Liver (tissue), 7 donors: ENCODE measurements at regions not wholly inside any gene's neighbourhood (a gene's known extent, or its start where the extent isn't known, plus 50 kb on each side); places are given as distances from the start of the nearest gene placed in this dataset.

ENCODE experiments used
- DNase-seq: peaks from one replicate; pipeline ENCODE4 v3.0.0-alpha.2; 2017; ENCODE audit warnings: low spot score
- H3K27ac ChIP-seq, 2 donors: one replicate each; pipeline ENCODE4 v1.7.0; 2013; ENCODE audit warnings: inconsistent platforms in 2 of 2, low read length in 2 of 2, control low read depth in 1 of 2, low read depth in 1 of 2, mild to moderate bottlenecking in 1 of 2
- H3K27me3 ChIP-seq, 4 donors: one replicate each; pipeline versions ENCODE4 v1.6.1 to v1.7.0; 2013; ENCODE audit warnings: low read length in 3 of 4, inconsistent platforms in 1 of 4, mild to moderate bottlenecking in 1 of 4, moderate library complexity in 1 of 4; ENCODE audit not compliant: control insufficient read depth in 4 of 4, insufficient read depth in 4 of 4
- H3K36me3 ChIP-seq, 4 donors: one replicate each; pipeline versions ENCODE4 v1.6.1 to v1.7.0; 2013; ENCODE audit warnings: low read length in 3 of 4, mild to moderate bottlenecking in 3 of 4, low read depth in 1 of 4, moderate library complexity in 1 of 4; ENCODE audit not compliant: control insufficient read depth in 4 of 4, insufficient read depth in 3 of 4
- H3K4me1 ChIP-seq, 4 donors: one replicate each; pipeline versions ENCODE4 v1.6.1 to v1.7.0; 2013; ENCODE audit warnings: low read length in 3 of 4, mild to moderate bottlenecking in 3 of 4, moderate library complexity in 1 of 4; ENCODE audit not compliant: control insufficient read depth in 4 of 4, insufficient read depth in 4 of 4
- H3K4me3 ChIP-seq, 3 donors: one replicate each; pipeline versions ENCODE4 v1.6.1 to v1.7.0; 2013; ENCODE audit warnings: low read length in 3 of 3, control low read depth in 1 of 3, low read depth in 1 of 3, mild to moderate bottlenecking in 1 of 3
- H3K9ac ChIP-seq, 2 donors: one replicate each; pipeline ENCODE4 v1.7.0; 2013; ENCODE audit warnings: low read length in 2 of 2, mild to moderate bottlenecking in 2 of 2, moderate library complexity in 2 of 2, control low read depth in 1 of 2, low read depth in 1 of 2
- H3K9me3 ChIP-seq, 4 donors: one replicate each; pipeline versions ENCODE4 v1.6.1 to v1.7.0; 2013; ENCODE audit warnings: low read length in 3 of 4; ENCODE audit not compliant: control insufficient read depth in 4 of 4
- ATF3 ChIP-seq: IDR thresholded peaks from 2 replicates; pipeline ENCODE4 v1.6.1; 2016; ENCODE audit warnings: antibody characterized with exemption
- EGR1 ChIP-seq, 2 donors: IDR thresholded peaks; 2 replicates each; pipeline ENCODE4 v1.6.1; 2016 to 2018; ENCODE audit warnings: antibody characterized with exemption in 2 of 2, low read depth in 2 of 2
- FOXA1 ChIP-seq: IDR thresholded peaks from 2 replicates; pipeline ENCODE4 v1.6.1; 2016; ENCODE audit warnings: antibody characterized with exemption
- FOXA2 ChIP-seq: IDR thresholded peaks from 2 replicates; pipeline ENCODE4 v1.6.1; 2016; ENCODE audit warnings: antibody characterized with exemption
- GABPA ChIP-seq, 2 donors: IDR thresholded peaks in 1 of 2; conservative IDR thresholded peaks in 1 of 2; 2 replicates each; pipeline ENCODE4 v1.6.1; 2016; ENCODE audit warnings: antibody characterized with exemption in 2 of 2, mild to moderate bottlenecking in 1 of 2, moderate library complexity in 1 of 2
- HNF4A ChIP-seq, 2 donors: conservative IDR thresholded peaks; 2 replicates each; pipeline ENCODE4 v1.6.1; 2016; ENCODE audit warnings: antibody characterized with exemption in 2 of 2, mild to moderate bottlenecking in 2 of 2
- HNF4G ChIP-seq: IDR thresholded peaks from 2 replicates; pipeline ENCODE4 v1.6.1; 2016; ENCODE audit warnings: antibody characterized with exemption
- JUND ChIP-seq, 2 donors: IDR thresholded peaks; 2 replicates each; pipeline ENCODE4 v1.6.1; 2016; ENCODE audit warnings: antibody characterized with exemption in 2 of 2
- MAX ChIP-seq: IDR thresholded peaks from 2 replicates; pipeline ENCODE4 v1.6.1; 2016; ENCODE audit warnings: antibody characterized with exemption
- NR2F2 ChIP-seq: IDR thresholded peaks from 2 replicates; pipeline ENCODE4 v1.6.1; 2016; ENCODE audit warnings: antibody characterized with exemption
- RAD21 ChIP-seq, 2 donors: IDR thresholded peaks; 2 replicates each; pipeline ENCODE4 v1.6.1; 2016; ENCODE audit warnings: antibody characterized with exemption in 2 of 2, mild to moderate bottlenecking in 2 of 2
- RXRA ChIP-seq, 2 donors: IDR thresholded peaks; 2 replicates each; pipeline ENCODE4 v1.6.1; 2017 to 2018; ENCODE audit warnings: antibody characterized with exemption in 2 of 2, mild to moderate bottlenecking in 1 of 2
- SP1 ChIP-seq: IDR thresholded peaks from 2 replicates; pipeline ENCODE4 v1.6.1; 2018; ENCODE audit warnings: antibody characterized with exemption, mild to moderate bottlenecking
- YY1 ChIP-seq: IDR thresholded peaks from 2 replicates; pipeline ENCODE4 v1.6.1; 2016; ENCODE audit warnings: antibody characterized with exemption, mild to moderate bottlenecking
- ZBTB33 ChIP-seq: IDR thresholded peaks from 2 replicates; pipeline ENCODE4 v1.6.1; 2016; ENCODE audit warnings: antibody characterized with exemption
- WGBS: extraction: QIAGEN DNeasy Blood & Tissue Kit; methylation state at CpG from one replicate; pipeline ENCODE4 v1.1.7; 2013; 5-methylcytosine and 5-hydroxymethylcytosine counted together
- TF ChIP-seq, protein P1 (sequence below): IDR thresholded peaks from 2 replicates; pipeline ENCODE4 v1.6.1; 2016; ENCODE audit warnings: antibody characterized with exemption, mild to moderate bottlenecking
- donor health status: healthy.
- donor health status: healthy.
- donor health status: healthy.
- donor health status: healthy.

- no peaks in the 10 kb centered on the region for H3K36me3 ChIP-seq
- no peak for DNase-seq
- TF ChIP-seq EGR1 (IDR thresholded peaks at IDR 0.05; ENCODE audit: low read depth in 2 of 2) (no peak), FOXA1 (no peak), ZBTB33 (no peak), FOXA2 (no peak), NR2F2 (no peak), JUND (IDR thresholded peaks at IDR 0.05) (no peak), RXRA (IDR thresholded peaks at IDR 0.05) (no peak), ATF3 (no peak), RAD21 (IDR thresholded peaks at IDR 0.05) (no peak)
- TF ChIP-seq, protein P1, sequence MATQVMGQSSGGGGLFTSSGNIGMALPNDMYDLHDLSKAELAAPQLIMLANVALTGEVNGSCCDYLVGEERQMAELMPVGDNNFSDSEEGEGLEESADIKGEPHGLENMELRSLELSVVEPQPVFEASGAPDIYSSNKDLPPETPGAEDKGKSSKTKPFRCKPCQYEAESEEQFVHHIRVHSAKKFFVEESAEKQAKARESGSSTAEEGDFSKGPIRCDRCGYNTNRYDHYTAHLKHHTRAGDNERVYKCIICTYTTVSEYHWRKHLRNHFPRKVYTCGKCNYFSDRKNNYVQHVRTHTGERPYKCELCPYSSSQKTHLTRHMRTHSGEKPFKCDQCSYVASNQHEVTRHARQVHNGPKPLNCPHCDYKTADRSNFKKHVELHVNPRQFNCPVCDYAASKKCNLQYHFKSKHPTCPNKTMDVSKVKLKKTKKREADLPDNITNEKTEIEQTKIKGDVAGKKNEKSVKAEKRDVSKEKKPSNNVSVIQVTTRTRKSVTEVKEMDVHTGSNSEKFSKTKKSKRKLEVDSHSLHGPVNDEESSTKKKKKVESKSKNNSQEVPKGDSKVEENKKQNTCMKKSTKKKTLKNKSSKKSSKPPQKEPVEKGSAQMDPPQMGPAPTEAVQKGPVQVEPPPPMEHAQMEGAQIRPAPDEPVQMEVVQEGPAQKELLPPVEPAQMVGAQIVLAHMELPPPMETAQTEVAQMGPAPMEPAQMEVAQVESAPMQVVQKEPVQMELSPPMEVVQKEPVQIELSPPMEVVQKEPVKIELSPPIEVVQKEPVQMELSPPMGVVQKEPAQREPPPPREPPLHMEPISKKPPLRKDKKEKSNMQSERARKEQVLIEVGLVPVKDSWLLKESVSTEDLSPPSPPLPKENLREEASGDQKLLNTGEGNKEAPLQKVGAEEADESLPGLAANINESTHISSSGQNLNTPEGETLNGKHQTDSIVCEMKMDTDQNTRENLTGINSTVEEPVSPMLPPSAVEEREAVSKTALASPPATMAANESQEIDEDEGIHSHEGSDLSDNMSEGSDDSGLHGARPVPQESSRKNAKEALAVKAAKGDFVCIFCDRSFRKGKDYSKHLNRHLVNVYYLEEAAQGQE, result no peak
- H3K27ac ChIP-seq, result no peak overlapping the region
- H3K4me3 ChIP-seq, result no peak overlapping the region
- 88% methylated on average over 13 of the region's 13 CpGs for WGBS
- H3K4me1 ChIP-seq, result no peaks in the 10 kb centered on the region
- H3K9me3 ChIP-seq, result no peaks in the 10 kb centered on the region
- no peak overlapping the region for H3K9ac ChIP-seq
- no peaks in the 10 kb centered on the region for H3K27me3 ChIP-seq
Measured at GRCh38 chr6:163970846-163971564, 556.5 kb downstream of the QKI start.

- 73% methylated on average over 14 of the region's 14 CpGs for WGBS
- TF ChIP-seq FOXA1 (no peak), YY1 (no peak), RAD21 (IDR thresholded peaks at IDR 0.05) (no peak), SP1 (no peak), EGR1 (IDR thresholded peaks at IDR 0.05; ENCODE audit: low read depth in 2 of 2) (no peak), HNF4G (no peak), HNF4A (conservative IDR thresholded peaks at IDR 0.05) (no peak), RXRA (IDR thresholded peaks at IDR 0.05) (no peak), MAX (no peak), FOXA2 (no peak), ZBTB33 (no peak), GABPA (IDR thresholded peaks at IDR 0.05 in 1 of 2, conservative IDR thresholded peaks at IDR 0.05 in 1 of 2) (no peak), ATF3 (no peak), NR2F2 (no peak), JUND (IDR thresholded peaks at IDR 0.05) (no peak)
- TF ChIP-seq, protein P1, result no peak
Measured at GRCh38 chr6:163965426-163966348, 551.2 kb downstream of the QKI start.

More at GRCh38 chr6:163965426-163966348, 551.2 kb downstream of the QKI start:
- Histone ChIP-seq H3K27ac (no peak overlapping the region), H3K9ac (no peak overlapping the region), H3K4me3 (no peak overlapping the region), H3K36me3 (no peaks in the 10 kb centered on the region), H3K4me1 (no peaks in the 10 kb centered on the region), H3K27me3 (no peaks in the 10 kb centered on the region), H3K9me3 (no peaks in the 10 kb centered on the region)
- no peak for DNase-seq
